Kidney (tissue), 13 donors: ENCODE measurements at regions not wholly inside any gene's neighbourhood (a gene's known extent, or its start where the extent isn't known, plus 50 kb on each side); places are given as distances from the start of the nearest gene placed in this dataset.

ENCODE experiments used
- DNase-seq, 5 donors: peaks; one replicate each; pipeline ENCODE4 v3.0.0-alpha.2; 2013 to 2020
- FAIRE-seq: peaks from 2 replicates; lab custom pipeline; 2012; peaks lifted over from hg19 to GRCh38; lab: Jason Lieb, UNC
- H3K27ac ChIP-seq, 2 donors: one replicate each; pipeline ENCODE4 v1.7.0; 2013; ENCODE audit warnings: low read depth in 2 of 2, low read length in 2 of 2, inconsistent platforms in 1 of 2
- H3K27me3 ChIP-seq: one replicate; pipeline ENCODE4 v1.7.1; 2013; ENCODE audit warnings: low read length, inconsistent platforms; ENCODE audit not compliant: control insufficient read depth, insufficient read depth
- H3K36me3 ChIP-seq, 3 donors: one replicate each; pipeline versions ENCODE4 v1.7.0 to v1.7.1; 2013; ENCODE audit warnings: low read length in 3 of 3, control low read depth in 1 of 3, inconsistent platforms in 1 of 3; ENCODE audit not compliant: insufficient read depth in 3 of 3, control insufficient read depth in 2 of 3
- H3K4me1 ChIP-seq, 3 donors: one replicate each; pipeline versions ENCODE4 v1.7.0 to v1.7.1; 2013; ENCODE audit warnings: low read length in 3 of 3, inconsistent platforms in 1 of 3, low read depth in 1 of 3; ENCODE audit not compliant: control insufficient read depth in 2 of 3, insufficient read depth in 2 of 3
- H3K4me3 ChIP-seq, 3 donors: one replicate each; pipeline versions ENCODE4 v1.7.0 to v1.8.1; 2013; ENCODE audit warnings: low read length in 3 of 3, control low read depth in 1 of 3, inconsistent platforms in 1 of 3
- H3K9ac ChIP-seq, 3 donors: one replicate each; pipeline versions ENCODE4 v1.7.0 to v1.7.1; 2013; ENCODE audit warnings: low read length in 3 of 3, control low read depth in 1 of 3, inconsistent platforms in 1 of 3
- H3K9me3 ChIP-seq, 3 donors: one replicate each; pipeline versions ENCODE4 v1.7.0 to v1.7.1; 2013; ENCODE audit warnings: low read length in 3 of 3, control low read depth in 1 of 3, inconsistent platforms in 1 of 3; ENCODE audit not compliant: control insufficient read depth in 2 of 3, insufficient read depth in 1 of 3
- CTCF ChIP-seq: IDR thresholded peaks from 3 replicates; pipeline ENCODE4 v1.5.1; 2012; ENCODE audit warnings: mild to moderate bottlenecking, moderate library complexity, borderline replicate concordance; ENCODE audit not compliant: insufficient read depth; ENCODE audit errors: extremely low read depth
- intact Hi-C: fragments of 100-400 bp; cut with DNase I; formaldehyde crosslinking; loops from one replicate; pipeline ENCODE4 v1.11.1; 2022
- donor health status: control.
- donor health status: control.
- donor health status: control.
- donor health status: control.
- donor health status: control.
- donor health status: DM: yes; HTN: yes; CAD: no.
- donor health status: Normal renal cell carcinoma (clear cell type).

- Histone ChIP-seq H3K4me1 (no peaks in the 10 kb centered on the region), H3K27me3 (no peaks in the 10 kb centered on the region), H3K9ac (no peak overlapping the region), H3K27ac (no peak overlapping the region), H3K4me3 (no peak overlapping the region), H3K9me3 (no peaks in the 10 kb centered on the region), H3K36me3 (no peaks in the 10 kb centered on the region)
- TF ChIP-seq CTCF = no peak
- intact Hi-C loops = no loop called here
- DNase-seq (no peak), FAIRE-seq (no peak)
Measured at GRCh38 chr13:64817691-64818090, 2412.4 kb downstream of the PCDH9 start.

GRCh38 chr13:64810750-64811149 lies 2419.4 kb downstream of the PCDH9 start:
- DNase-seq = no peak
- no peaks in the 10 kb centered on the region for H3K36me3 ChIP-seq
- no peak for FAIRE-seq
- no peak overlapping the region for H3K9ac ChIP-seq
- no peak for TF ChIP-seq CTCF
- intact Hi-C loops = no loop called here
- H3K27ac ChIP-seq = no peak overlapping the region
- no peaks in the 10 kb centered on the region for H3K27me3 ChIP-seq
- H3K4me1 ChIP-seq = no peaks in the 10 kb centered on the region
- no peak overlapping the region for H3K4me3 ChIP-seq
- H3K9me3 ChIP-seq = no peaks in the 10 kb centered on the region

- no peak overlapping the region for H3K27ac ChIP-seq
- H3K27me3 ChIP-seq = no peaks in the 10 kb centered on the region
- intact Hi-C loops = no loop called here
- FAIRE-seq = no peak
- no peaks in the 10 kb centered on the region for H3K36me3 ChIP-seq
- H3K4me3 ChIP-seq = no peak overlapping the region
- DNase-seq = no peak
- H3K9me3 ChIP-seq = no peaks in the 10 kb centered on the region
- no peaks in the 10 kb centered on the region for H3K4me1 ChIP-seq
- no peak for TF ChIP-seq CTCF
- no peak overlapping the region for H3K9ac ChIP-seq
Measured at GRCh38 chr13:64808704-64809103, 2421.4 kb downstream of the PCDH9 start.

- Histone ChIP-seq H3K9me3 (no peaks in the 10 kb centered on the region), H3K27ac (no peak overlapping the region), H3K36me3 (no peaks in the 10 kb centered on the region), H3K27me3 (no peaks in the 10 kb centered on the region), H3K4me1 (no peaks in the 10 kb centered on the region), H3K4me3 (no peak overlapping the region), H3K9ac (no peak overlapping the region)
- no peak for DNase-seq
- FAIRE-seq = no peak
- intact Hi-C loops = no loop called here
- TF ChIP-seq CTCF = no peak
Measured at GRCh38 chr13:64801768-64802167, 2428.4 kb downstream of the PCDH9 start.
